ENCODE measurements at regions not wholly inside any gene's neighbourhood (a gene's known extent, or its start where the extent isn't known, plus 50 kb on each side); places are given as distances from the start of the nearest gene placed in this dataset.

- no peak for TF ChIP-seq CTCF (IDR thresholded peaks at IDR 0.05)
- TF ChIP-seq POLR2A (IDR thresholded peaks at IDR 0.05) = no peak
Measured at GRCh38 chr4:178602833-178603232, 1160.6 kb upstream of the AGA start.

All from heart left ventricle (tissue), 13 donors.